OCI-LY7 (cell line): ENCODE measurements at regions not wholly inside any gene's neighbourhood (a gene's known extent, or its start where the extent isn't known, plus 50 kb on each side); places are given as distances from the start of the nearest gene placed in this dataset.

Experiments
- EZH2phosphoT487 ChIP-seq: fragments of 200-600 bp; sonication (generic); IDR thresholded peaks from 2 replicates; pipeline ENCODE4 v1.6.1; 2018; ENCODE audit warnings: low read depth, borderline replicate concordance, mild to moderate bottlenecking, mixed run types, antibody characterized with exemption, low read length, moderate library complexity, mixed read lengths
- TF ChIP-seq, protein P1 (sequence below): fragments of 200-600 bp; sonication (generic); conservative IDR thresholded peaks from 2 replicates; pipeline ENCODE4 v1.5.1; 2014; ENCODE audit warnings: mild to moderate bottlenecking, antibody characterized with exemption, low read length, moderate library complexity, mixed read lengths

DNA sequence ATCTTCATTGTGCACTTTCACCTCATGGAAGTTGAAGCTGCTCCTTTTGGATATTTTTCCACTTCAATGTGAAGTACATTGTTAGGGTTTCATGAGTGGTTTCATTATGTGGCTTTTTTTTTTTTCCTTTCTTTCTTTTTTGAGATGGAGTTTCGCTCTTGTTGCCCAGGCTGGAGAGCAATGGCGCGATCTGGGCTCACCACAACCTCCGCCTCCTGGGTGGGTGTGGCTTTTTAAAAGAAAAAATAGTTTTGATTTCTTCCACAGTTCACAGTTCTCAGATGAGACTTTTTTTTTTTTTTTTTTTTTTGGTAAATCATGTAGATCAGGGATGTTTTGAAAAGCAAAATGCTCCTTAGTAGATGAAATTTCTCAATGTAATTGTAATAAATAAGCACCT, 652.3 kb upstream of the ANKRD30A start:
- TF ChIP-seq, protein P1, sequence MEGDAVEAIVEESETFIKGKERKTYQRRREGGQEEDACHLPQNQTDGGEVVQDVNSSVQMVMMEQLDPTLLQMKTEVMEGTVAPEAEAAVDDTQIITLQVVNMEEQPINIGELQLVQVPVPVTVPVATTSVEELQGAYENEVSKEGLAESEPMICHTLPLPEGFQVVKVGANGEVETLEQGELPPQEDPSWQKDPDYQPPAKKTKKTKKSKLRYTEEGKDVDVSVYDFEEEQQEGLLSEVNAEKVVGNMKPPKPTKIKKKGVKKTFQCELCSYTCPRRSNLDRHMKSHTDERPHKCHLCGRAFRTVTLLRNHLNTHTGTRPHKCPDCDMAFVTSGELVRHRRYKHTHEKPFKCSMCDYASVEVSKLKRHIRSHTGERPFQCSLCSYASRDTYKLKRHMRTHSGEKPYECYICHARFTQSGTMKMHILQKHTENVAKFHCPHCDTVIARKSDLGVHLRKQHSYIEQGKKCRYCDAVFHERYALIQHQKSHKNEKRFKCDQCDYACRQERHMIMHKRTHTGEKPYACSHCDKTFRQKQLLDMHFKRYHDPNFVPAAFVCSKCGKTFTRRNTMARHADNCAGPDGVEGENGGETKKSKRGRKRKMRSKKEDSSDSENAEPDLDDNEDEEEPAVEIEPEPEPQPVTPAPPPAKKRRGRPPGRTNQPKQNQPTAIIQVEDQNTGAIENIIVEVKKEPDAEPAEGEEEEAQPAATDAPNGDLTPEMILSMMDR, result no peak
- no peak for TF ChIP-seq EZH2phosphoT487
